ENCODE measurements at regions not wholly inside any gene's neighbourhood (a gene's known extent, or its start where the extent isn't known, plus 50 kb on each side); places are given as distances from the start of the nearest gene placed in this dataset.

- Mint-ChIP-seq H3K9me3 (peaks cover 6% of the 10 kb centered on the region), H3K27me3 (ENCODE audit: low read depth) (no peaks in the 10 kb centered on the region), H3K36me3 (ENCODE audit: low read depth) (peaks cover 4% of the 10 kb centered on the region), H3K4me3 (no peak overlapping the region), H3K4me1 (no peaks in the 10 kb centered on the region), H3K27ac (ENCODE audit: unreplicated experiment) (no peak overlapping the region)
- DNase-seq (ENCODE audit: low read depth, low spot score), result no peak
- TF ChIP-seq CTCF (conservative IDR thresholded peaks at IDR 0.05), result no peak
Observed at GRCh38 chr21:35291973-35292627, 243.0 kb upstream of the RUNX1 start.

- peaks cover 6% of the 10 kb centered on the region for H3K9me3 Mint-ChIP-seq
- H3K27me3 Mint-ChIP-seq (ENCODE audit: low read depth), result no peaks in the 10 kb centered on the region
- H3K4me1 Mint-ChIP-seq, result no peaks in the 10 kb centered on the region
- no peak overlapping the region for H3K27ac Mint-ChIP-seq (ENCODE audit: unreplicated experiment)
- H3K36me3 Mint-ChIP-seq (ENCODE audit: low read depth), result peaks cover 4% of the 10 kb centered on the region
- TF ChIP-seq CTCF (conservative IDR thresholded peaks at IDR 0.05), result no peak
- no peak overlapping the region for H3K4me3 Mint-ChIP-seq
- no peak for DNase-seq (ENCODE audit: low read depth, low spot score)
Observed at GRCh38 chr21:35291034-35291433, 241.9 kb upstream of the RUNX1 start.

GRCh38 chr21:35288238-35288637, 239.1 kb upstream of the RUNX1 start:
- Mint-ChIP-seq H3K9me3 (peaks cover 6% of the 10 kb centered on the region), H3K36me3 (ENCODE audit: low read depth) (peaks cover 4% of the 10 kb centered on the region), H3K4me3 (no peak overlapping the region), H3K4me1 (no peaks in the 10 kb centered on the region), H3K27ac (ENCODE audit: unreplicated experiment) (no peak overlapping the region), H3K27me3 (ENCODE audit: low read depth) (no peaks in the 10 kb centered on the region)
- DNase-seq (ENCODE audit: low read depth, low spot score), result no peak
- no peak for TF ChIP-seq CTCF (conservative IDR thresholded peaks at IDR 0.05)

GRCh38 chr21:35284199-35284598, 235.1 kb upstream of the RUNX1 start:
- Mint-ChIP-seq H3K4me3 (no peak overlapping the region), H3K27me3 (ENCODE audit: low read depth) (no peaks in the 10 kb centered on the region), H3K9me3 (peaks cover 8% of the 10 kb centered on the region), H3K4me1 (peaks cover 3% of the 10 kb centered on the region), H3K36me3 (ENCODE audit: low read depth) (peaks cover 4% of the 10 kb centered on the region), H3K27ac (ENCODE audit: unreplicated experiment) (no peak overlapping the region)
- no peak for TF ChIP-seq CTCF (conservative IDR thresholded peaks at IDR 0.05)
- no peak for DNase-seq (ENCODE audit: low read depth, low spot score)

- TF ChIP-seq CTCF (conservative IDR thresholded peaks at IDR 0.05), result no peak
- no peak overlapping the region for H3K27ac Mint-ChIP-seq (ENCODE audit: unreplicated experiment)
- H3K27me3 Mint-ChIP-seq (ENCODE audit: low read depth), result no peaks in the 10 kb centered on the region
- H3K4me1 Mint-ChIP-seq, result peaks cover 3% of the 10 kb centered on the region
- H3K36me3 Mint-ChIP-seq (ENCODE audit: low read depth), result peaks cover 4% of the 10 kb centered on the region
- peaks cover 3% of the 10 kb centered on the region for H3K9me3 Mint-ChIP-seq
- DNase-seq (ENCODE audit: low read depth, low spot score), result no peak
- H3K4me3 Mint-ChIP-seq, result no peak overlapping the region
Observed at GRCh38 chr21:35282944-35283343, 233.8 kb upstream of the RUNX1 start.
